ENCODE measurements at regions not wholly inside any gene's neighbourhood (a gene's known extent, or its start where the extent isn't known, plus 50 kb on each side); places are given as distances from the start of the nearest gene placed in this dataset.

DNA sequence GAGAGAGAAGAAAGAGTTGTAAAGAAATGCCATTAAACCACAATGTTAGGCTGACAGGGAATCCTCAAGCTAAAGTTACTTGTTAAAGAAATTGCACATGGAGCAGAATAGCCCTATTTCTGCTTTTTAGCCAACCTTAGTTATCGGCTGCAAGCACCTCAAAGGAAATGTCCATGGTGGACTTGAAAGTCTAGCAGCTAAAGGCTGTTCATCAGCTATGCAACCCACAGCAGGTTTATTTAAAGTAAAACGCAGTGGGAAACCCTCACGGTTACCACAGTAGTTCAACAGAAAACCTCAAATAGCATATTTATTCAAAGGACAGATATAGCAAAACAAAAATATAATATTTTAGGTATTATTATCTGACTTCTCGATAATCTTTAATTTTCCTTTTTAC, 967.2 kb downstream of the IGSF11 start:
- no peak for DNase-seq (ENCODE audit: low read depth in 3 of 3, low spot score in 2 of 3)

DNA sequence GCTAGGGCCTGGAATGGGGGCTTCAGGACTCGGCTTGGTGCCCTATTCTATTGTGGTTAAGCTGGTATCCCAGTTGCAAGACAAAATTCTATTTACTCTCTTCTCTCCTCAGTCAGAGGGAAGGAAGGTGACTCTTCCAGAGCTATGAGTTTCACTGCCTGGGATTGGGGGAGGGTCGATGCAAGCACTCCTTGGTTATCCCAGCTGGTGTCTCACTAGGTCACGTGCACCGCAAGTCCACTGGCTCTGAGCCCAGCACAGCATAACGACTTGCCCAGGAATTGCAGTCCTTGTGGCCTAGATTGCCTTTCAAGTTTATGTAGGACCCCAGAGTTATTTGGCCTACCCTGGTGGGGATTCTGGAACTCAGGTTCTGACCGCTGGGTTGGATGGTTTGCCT, 958.8 kb downstream of the IGSF11 start:
- no peak for DNase-seq (ENCODE audit: low read depth in 3 of 3, low spot score in 2 of 3)

DNA sequence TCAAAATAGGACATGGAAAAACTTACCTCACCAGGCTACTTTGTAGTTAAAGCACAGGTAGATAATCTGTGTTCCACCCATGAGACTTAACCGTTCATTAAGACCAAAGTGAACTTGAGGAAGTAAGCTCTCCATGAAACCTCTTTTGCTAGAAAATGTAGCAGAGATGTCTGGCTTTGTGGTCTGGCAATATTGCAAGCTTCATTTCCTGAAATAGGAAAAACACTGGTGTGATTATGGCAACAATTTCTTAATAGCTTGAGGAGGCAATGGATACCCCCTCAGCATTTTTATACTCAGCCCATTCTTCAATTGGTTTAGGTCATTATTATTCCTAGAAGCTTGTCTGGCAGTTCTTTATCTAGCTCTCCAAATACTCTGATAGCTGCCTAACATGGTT, 957.3 kb downstream of the IGSF11 start:
- DNase-seq (ENCODE audit: low read depth in 3 of 3, low spot score in 2 of 3), result no peak

DNA sequence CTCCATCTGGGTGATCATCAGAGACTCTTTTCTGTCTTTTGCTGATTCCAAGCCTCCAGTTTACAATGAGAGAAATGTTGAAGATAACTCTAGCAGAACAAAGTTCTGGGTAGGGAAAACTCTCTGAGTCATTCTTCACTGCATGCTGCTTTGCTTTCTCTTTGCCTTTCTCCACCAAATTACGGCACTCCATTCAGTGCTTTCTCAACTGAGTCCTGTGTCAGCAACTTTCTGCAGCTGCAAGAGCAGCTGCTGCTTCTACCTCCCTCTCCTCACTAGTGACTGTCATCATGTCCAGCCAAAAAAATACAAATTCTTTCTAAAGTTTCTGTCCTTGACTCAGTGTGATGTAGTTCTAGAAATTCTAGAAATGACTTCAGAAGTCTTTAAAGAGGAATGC, 953.8 kb downstream of the IGSF11 start:
- no peak for DNase-seq (ENCODE audit: low read depth in 3 of 3, low spot score in 2 of 3)

DNA sequence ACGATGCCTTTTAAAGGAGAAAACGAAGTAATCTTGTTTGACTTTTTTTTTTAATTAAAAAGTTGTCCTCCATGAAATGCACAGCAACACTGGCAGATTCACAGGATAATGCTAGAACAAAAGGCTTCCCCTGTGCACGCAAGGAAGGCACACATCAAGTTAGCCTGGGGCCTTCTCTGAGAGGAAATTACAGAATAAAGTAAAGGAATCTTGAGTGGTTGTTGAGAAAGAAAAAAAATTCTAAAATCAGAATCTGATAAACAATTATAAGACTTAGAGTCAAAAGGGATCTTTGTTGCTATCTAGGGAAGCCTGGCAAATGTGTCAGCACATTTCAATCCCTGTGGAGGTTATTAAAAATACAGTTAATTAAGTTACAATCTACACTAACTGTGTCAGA, 946.0 kb downstream of the IGSF11 start:
- no peak for DNase-seq (ENCODE audit: low read depth in 3 of 3, low spot score in 2 of 3)

DNA sequence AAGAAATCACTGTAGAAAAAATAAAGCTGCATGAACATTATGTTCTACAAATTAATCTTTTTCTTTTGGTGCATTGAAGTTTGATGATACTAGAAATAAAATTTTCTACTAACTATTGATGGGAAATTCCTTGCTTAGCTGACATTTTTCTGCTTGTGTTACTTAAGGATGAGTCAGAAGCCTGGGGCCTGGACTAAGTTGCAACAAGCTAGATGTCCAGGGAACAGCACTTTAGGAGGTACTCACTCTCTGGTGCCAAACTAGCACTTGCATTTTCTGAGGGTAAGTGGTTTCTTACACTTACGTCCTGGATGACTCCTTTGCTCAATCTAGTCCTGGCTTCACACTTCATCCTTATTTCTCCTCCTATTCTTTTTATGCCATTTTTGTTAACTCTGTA, 945.1 kb downstream of the IGSF11 start:
- DNase-seq (ENCODE audit: low read depth in 3 of 3, low spot score in 2 of 3), result no peak

DNA sequence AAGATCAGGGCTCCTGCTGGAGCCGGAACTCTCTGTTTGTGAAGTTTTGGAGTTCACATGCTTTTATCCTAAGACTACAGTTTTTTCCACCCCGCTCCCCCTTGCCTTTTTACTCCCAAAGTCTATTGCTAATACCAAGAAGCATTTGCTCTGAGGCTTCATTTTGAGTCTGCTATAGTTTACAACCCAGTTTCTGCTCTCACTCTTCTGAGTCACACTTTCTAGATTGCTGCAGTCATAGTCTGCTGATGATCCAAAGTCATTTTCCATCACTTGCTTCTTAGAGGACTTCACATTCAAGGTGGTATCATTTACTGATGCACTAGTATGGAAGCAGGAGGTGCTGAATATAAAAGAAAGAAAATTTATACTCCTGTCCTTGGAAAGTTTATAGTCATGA, 937.4 kb downstream of the IGSF11 start:
- no peak for DNase-seq (ENCODE audit: low read depth in 3 of 3, low spot score in 2 of 3)

DNA sequence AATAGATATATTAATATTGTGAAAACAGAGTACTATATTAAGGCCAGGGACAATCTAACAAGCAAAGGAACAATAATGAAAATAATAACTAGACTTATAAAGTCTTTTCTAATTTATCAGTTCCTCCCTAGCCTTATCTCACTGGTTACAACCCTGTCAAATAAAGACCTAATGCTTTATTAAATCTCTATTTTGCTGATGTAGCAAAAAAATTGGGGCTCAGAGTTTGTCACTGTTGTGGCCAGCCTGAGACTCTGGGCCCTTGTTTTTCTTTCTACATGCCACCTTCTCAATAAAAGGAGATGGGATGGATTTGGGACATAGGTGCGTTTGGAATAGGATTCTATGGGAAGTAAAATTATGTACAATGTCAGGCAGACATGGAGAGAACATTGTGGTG, 937.0 kb downstream of the IGSF11 start:
- DNase-seq (ENCODE audit: low read depth in 3 of 3, low spot score in 2 of 3), result no peak

DNA sequence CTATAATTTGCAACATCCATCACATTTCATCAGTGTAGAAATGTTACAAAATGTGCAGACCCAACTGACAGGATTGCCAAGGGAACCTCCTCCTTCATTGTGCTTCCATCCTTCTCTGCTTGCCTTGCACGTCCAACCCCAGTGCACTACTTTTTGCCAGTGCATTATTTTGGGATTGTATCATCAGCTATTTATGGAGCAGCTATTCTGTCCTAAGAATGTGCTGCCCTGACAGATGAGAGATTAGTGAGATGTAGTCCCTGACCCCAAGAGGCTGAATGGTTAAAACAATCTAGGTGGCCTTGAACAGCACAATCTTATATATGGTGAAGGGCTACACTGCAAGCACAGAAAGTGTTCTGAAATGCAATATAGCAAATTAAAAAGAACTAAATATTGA, 935.8 kb downstream of the IGSF11 start:
- no peak for DNase-seq (ENCODE audit: low read depth in 3 of 3, low spot score in 2 of 3)

DNA sequence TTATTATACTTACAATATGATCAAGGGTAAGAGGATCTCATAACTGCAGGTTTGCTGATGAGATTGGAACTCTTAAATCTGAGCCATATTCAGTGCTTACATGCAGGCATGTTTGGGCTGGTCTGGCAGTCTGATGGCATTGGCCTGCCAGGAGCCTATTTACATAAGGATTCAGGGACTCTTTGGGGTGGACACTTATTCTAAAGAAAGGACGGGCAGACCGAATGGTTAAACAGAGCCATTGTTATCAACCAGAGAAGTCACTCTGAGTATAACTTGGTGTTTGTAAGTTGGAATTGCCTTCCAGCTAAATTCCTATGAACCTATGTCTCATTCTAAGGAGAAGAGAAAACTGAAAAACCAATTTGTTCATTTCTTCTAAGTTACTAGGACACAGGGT, 932.8 kb downstream of the IGSF11 start:
- DNase-seq (ENCODE audit: low read depth in 3 of 3, low spot score in 2 of 3), result no peak

DNA sequence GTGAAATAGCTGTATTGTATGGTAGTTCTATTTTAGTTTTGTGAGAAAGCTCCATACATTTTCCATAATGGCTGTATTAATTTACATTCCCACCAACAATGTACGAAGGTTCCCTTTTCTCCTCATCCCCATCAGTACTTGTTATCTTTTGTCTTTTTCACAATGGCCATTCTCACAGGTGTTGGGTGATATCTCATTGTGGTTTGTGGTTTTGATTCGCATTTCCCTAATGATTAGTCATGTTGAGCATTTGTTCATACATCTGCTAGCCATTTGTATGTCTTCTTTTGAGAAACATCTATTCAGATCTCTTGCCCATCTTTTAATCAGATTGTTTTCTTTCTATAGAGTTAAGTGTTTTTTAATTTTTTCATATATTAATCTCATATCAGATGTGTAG, 931.9 kb downstream of the IGSF11 start:
- no peak for DNase-seq (ENCODE audit: low read depth in 3 of 3, low spot score in 2 of 3)

DNA sequence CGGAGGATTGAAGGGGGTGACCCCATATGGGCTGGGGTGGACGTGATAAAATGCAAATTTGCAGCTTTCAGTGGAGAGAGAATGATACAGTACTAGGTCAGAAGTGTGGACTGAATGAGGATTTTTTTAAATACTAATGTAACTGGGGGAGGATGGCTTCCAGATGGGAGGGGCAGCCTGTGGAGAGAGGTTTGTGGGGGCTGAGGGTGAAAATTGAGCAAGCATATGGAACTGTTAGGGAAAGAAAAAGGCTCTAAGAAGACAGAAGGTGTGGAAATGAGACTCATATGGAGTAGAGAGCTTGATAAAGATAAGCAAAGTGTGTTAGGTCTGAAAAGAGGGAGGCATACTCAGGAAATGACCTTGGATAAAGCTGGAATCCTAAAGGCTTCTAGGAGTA, 926.4 kb downstream of the IGSF11 start:
- DNase-seq (ENCODE audit: low read depth in 3 of 3, low spot score in 2 of 3), result no peak

DNA sequence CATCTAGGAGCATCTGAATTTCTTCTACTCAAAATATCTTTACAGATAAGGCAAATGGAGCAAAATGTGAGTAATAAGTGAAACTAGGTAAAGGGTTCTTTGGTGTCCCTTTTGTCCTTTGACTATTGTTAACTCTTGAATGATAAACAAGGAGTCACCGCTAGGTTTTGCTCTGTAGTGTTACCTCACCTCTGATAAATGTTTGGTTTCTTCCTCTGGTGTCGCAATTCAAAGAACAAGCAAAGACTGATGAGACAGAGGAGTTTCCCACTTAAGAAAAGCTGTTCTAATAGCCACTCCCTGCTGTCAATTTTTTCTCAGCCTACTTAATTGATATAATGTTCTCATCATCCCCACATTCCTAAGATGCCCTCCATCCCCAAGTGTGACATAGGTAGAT, 925.9 kb downstream of the IGSF11 start:
- DNase-seq (ENCODE audit: low read depth in 3 of 3, low spot score in 2 of 3), result no peak

DNA sequence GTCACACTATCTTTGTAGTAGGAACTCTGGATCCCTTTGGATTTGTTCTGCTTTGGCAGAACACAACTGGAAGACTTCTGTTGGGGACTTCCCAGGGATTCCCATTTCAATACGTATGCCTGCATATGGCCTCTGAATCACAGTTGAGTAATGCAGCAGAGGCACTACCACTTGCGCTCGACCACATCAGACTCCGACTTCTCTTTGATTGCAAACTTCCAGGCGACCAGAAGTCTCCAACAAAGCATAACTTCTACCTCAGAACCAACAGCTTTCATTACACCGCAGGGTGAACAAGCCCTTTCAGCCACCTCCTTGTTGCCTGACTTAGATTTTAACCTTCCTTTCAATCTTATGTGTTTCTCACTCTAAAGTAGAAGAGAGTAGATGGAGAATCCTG, 924.4 kb downstream of the IGSF11 start:
- DNase-seq (ENCODE audit: low read depth in 3 of 3, low spot score in 2 of 3), result no peak

DNA sequence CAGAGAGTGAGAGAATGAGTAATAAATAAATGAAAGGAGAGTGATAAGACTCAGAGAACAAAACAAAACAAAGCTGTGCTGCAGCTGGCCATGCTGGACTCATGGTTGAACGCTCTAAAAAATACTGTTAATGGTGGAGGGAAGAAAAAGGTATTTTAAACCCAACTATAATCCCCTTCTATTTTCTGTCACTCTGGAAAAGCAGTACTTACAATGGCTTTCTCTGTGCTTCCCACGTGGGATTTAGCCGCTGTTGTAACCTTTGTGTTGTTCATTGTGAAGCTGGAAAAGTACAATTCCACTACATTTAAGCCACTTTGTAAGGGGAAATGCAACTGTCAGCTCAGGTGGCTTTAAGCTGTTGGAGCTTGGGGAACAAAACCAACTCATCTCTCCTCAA, 917.7 kb downstream of the IGSF11 start:
- DNase-seq (ENCODE audit: low read depth in 3 of 3, low spot score in 2 of 3), result no peak

DNA sequence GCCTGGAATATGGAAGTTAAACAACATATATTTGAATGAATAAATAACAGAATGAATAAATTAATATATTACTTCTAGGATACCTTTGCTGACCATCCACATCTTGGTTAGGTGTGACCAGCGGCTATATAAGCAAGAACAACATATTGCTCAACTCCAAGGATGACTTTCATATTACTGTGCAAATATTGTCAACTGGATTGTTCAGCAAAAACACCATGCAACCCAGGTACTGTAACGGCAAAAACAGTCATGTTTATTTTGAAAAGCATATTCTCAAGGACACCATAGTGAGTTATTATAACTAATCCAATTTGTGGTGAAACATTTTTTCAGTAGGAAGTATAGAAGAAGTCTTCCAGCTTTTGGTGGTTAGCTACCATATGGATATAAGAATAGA, 907.9 kb downstream of the IGSF11 start:
- no peak for DNase-seq (ENCODE audit: low read depth in 3 of 3, low spot score in 2 of 3)

DNA sequence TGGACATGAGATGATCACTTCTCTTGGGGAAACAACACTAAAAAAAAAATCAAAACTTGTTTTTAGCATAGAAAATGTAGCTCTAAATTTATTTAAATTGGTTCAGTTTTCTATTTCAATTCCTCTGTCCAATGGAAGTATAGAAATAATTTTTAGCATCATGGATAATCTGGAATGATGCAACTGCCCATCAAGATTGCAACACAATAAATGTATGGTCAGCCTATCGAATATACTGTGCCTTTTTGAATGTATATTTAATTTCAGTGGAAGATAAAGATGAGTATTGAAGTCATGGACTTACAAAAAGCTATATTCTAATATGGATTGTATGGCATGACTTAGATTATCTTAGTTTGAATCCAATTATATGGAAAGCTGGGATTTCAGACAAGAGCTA, 906.7 kb downstream of the IGSF11 start:
- DNase-seq (ENCODE audit: low read depth in 3 of 3, low spot score in 2 of 3), result no peak

DNA sequence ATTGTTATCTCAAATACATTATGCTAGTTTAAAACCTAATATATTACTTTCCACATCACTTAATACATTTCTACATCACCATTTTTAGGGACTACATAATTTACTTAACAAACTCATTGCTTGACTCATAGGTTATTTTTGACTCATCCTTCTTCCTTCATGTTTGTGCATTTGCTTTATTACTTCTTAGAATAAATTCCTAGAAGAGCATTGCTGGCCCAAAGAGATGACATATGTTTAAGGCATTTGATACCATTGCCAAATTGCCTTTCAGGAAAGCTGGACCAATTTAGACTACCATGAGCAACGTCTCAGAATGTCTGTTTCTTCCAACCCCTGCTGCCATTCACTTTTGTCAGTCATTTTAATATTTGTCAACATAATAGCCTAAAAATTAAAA, 905.8 kb downstream of the IGSF11 start:
- DNase-seq (ENCODE audit: low read depth in 3 of 3, low spot score in 2 of 3), result no peak

DNA sequence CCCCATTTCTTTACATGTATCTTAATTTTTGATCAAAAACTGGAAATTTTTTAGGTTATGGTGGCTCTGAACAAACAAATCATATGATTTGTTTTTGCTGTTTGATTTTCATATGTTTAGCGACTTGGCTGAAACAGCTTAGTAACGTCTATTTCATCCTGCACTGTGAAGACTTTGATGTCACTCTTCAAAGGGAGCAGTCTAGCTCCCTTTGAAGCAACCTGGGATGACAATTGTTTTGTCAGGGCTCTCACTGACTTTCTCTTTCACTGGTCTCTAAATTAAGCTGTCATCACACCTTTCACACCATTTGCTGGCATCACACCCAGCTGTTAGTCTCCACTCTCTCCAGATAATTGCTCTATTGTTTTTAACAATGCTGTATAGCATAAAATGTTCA, 896.9 kb downstream of the IGSF11 start:
- no peak for DNase-seq (ENCODE audit: low read depth in 3 of 3, low spot score in 2 of 3)

DNA sequence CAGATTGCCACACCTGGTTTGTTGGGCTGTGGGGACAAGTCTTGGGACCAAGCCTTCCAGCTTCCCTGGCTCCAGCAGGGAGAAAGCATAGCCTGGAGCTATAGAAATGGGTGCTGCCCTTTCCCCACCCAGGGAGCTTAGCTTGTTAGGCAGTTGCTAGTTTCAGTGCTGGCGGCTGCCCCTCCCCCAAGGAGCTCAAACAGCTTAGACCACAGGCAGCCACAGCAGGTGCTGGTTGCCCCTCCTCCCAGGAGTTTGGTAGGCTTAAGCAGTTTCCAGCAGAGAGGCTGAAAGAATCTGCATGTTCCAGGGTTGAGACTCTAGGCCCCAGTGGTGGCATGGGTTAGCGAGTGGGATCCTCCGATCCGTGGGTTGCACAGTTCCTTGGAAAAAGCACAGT, 889.7 kb downstream of the IGSF11 start:
- no peak for DNase-seq (ENCODE audit: low read depth in 3 of 3, low spot score in 2 of 3)

DNA sequence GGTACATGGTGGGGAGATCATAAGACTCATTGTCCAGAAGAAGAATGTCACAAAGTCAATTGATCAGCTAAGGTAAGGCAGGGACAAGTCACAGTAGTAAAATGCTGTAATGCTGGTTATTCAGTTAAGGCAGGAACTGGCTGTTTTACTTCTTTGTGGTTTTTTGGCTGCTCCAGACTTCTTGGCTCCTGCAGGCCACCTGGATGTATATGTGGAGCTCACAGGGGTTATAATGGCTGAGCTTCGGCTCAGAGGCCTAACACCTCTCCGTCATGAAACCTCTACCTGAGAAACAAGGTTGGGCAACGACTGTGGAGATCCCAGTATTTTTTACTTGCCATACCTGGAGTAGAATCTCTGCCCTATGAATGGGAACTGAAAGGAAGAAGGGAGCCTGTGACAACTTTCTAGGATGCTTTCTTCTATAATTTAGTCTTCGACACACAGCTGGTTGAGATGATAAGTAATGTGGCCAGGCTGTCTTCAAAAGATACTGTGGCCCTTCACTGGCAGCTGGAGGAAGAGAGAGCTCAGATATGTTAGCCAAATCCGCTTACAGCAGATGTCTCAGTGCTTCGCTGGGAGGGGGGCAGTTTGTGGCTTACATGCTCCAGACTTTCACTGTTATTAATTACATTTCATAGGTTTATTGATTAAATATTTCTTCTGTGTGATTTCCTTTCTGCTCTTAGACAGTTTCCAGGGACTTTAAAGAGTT, 887.8 kb downstream of the IGSF11 start:
- DNase-seq (ENCODE audit: low read depth in 3 of 3, low spot score in 2 of 3), result no peak

DNA sequence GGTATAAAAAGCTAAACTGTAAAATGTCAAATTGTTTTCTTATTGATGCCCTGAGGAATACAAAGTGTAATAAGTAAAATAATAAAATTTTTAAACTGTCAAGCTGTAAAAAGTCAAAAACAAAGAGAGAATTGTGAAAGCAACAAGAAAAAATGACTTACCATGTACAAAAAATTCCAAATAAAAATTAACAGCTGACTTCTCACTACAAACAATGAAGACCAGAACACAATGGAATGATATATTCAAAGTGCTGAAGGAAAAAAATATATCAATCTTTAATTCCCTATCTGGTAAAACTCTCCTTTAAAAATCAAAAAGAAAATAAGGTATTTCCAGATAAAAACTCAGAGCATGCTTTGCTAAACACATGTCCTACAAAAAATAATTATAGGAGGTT, 883.5 kb downstream of the IGSF11 start:
- no peak for DNase-seq (ENCODE audit: low read depth in 3 of 3, low spot score in 2 of 3)

Measured in right renal cortex interstitium (tissue), 3 donors.